HEK293T (cell line): ENCODE measurements at regions not wholly inside any gene's neighbourhood (a gene's known extent, or its start where the extent isn't known, plus 50 kb on each side); places are given as distances from the start of the nearest gene placed in this dataset.

Experiments used
- NFRKB ChIP-seq: fragments of 450-650 bp; IDR thresholded peaks from 2 replicates; pipeline ENCODE4 v1.6.1; 2016; ENCODE audit warnings: mild to moderate bottlenecking, moderate library complexity
- PKNOX1 ChIP-seq: fragments of 450-650 bp; IDR thresholded peaks from 2 replicates; pipeline ENCODE4 v1.6.1; 2016

- TF ChIP-seq NFRKB, result no peak
- no peak for TF ChIP-seq PKNOX1
These were observed 862.6 kb downstream of the DIAPH3 start for GRCh38 chr13:59301174-59301567.
